ENCODE measurements at regions not wholly inside any gene's neighbourhood (a gene's known extent, or its start where the extent isn't known, plus 50 kb on each side); places are given as distances from the start of the nearest gene placed in this dataset.

GRCh38 chr11:69992026-69992425 lies 86.1 kb upstream of the ANO1 start:
- no peak overlapping the region for H3K4me2 ChIP-seq (ENCODE audit: low read length, poor library complexity, severe bottlenecking)
- H3K4ac ChIP-seq (ENCODE audit: low read depth in 1 of 2, low read length in 2 of 2), result no peak overlapping the region
- no peak overlapping the region for H2AK5ac ChIP-seq (ENCODE audit: low read length, severe bottlenecking)
- no peak overlapping the region for H3K4me3 ChIP-seq (ENCODE audit: insufficient read depth in 1 of 2, low read depth in 1 of 2, low read length in 2 of 2)
- WGBS, result 81% methylated on average over 3 of the region's 3 CpGs
- no peak overlapping the region for H3K18ac ChIP-seq (ENCODE audit: low read depth in 1 of 2, low read length in 2 of 2)
- H3K79me1 ChIP-seq (replicated peaks; ENCODE audit: low read length, poor library complexity, severe bottlenecking), result no peaks in the 10 kb centered on the region
- no peak overlapping the region for H3K23ac ChIP-seq (ENCODE audit: low read length in 2 of 2)
- H4K8ac ChIP-seq (ENCODE audit: low read length), result no peak overlapping the region
- no peaks in the 10 kb centered on the region for H3K4me1 ChIP-seq (ENCODE audit: control insufficient read depth, insufficient read depth, low read depth, low read length)
- no peaks in the 10 kb centered on the region for H3K36me3 ChIP-seq (ENCODE audit: control insufficient read depth in 1 of 2, insufficient read depth in 2 of 2, low read depth in 1 of 2, low read length in 2 of 2)
- H3K9me3 ChIP-seq (ENCODE audit: control insufficient read depth, low read length), result peaks cover 16% of the 10 kb centered on the region
- no peak overlapping the region for H2BK12ac ChIP-seq (ENCODE audit: low read length in 2 of 2)
- no peak overlapping the region for H4K91ac ChIP-seq (ENCODE audit: low read length)
- no peak overlapping the region for H3K14ac ChIP-seq (ENCODE audit: low read length in 2 of 2)
- no peak overlapping the region for H3K27ac ChIP-seq (ENCODE audit: low read length, poor library complexity, severe bottlenecking)
- H2AFZ ChIP-seq (ENCODE audit: low read depth, low read length), result no peak overlapping the region
- H2BK5ac ChIP-seq (ENCODE audit: low read depth, low read length, poor library complexity, severe bottlenecking), result no peak overlapping the region
- H2BK120ac ChIP-seq (ENCODE audit: low read depth, low read length), result no peak overlapping the region
- H3K9ac ChIP-seq (ENCODE audit: low read length), result no peak overlapping the region
- no peak for DNase-seq
- H2BK15ac ChIP-seq (ENCODE audit: low read depth, poor library complexity, severe bottlenecking), result no peak overlapping the region
- peaks cover 45 to 48% of the 10 kb centered on the region in 2 experiments for H3K27me3 ChIP-seq (ENCODE audit: control insufficient read depth in 1 of 2, insufficient read depth in 1 of 2, low read length in 2 of 2)

GRCh38 chr11:69992943-69993694 lies 85.0 kb upstream of the ANO1 start:
- no peak overlapping the region for H3K9ac ChIP-seq (ENCODE audit: low read length)
- 85% methylated on average over 6 of the region's 6 CpGs for WGBS
- no peak overlapping the region for H2BK5ac ChIP-seq (ENCODE audit: low read depth, low read length, poor library complexity, severe bottlenecking)
- no peak overlapping the region for H2AFZ ChIP-seq (ENCODE audit: low read depth, low read length)
- DNase-seq, result no peak
- no peak overlapping the region for H4K8ac ChIP-seq (ENCODE audit: low read length)
- no peak overlapping the region for H2AK5ac ChIP-seq (ENCODE audit: low read length, severe bottlenecking)
- H3K4me2 ChIP-seq (ENCODE audit: low read length, poor library complexity, severe bottlenecking), result no peak overlapping the region
- no peak overlapping the region for H3K14ac ChIP-seq (ENCODE audit: low read length in 2 of 2)
- no peak overlapping the region for H3K23ac ChIP-seq (ENCODE audit: low read length in 2 of 2)
- no peak overlapping the region for H3K4me3 ChIP-seq (ENCODE audit: insufficient read depth in 1 of 2, low read depth in 1 of 2, low read length in 2 of 2)
- H3K36me3 ChIP-seq (ENCODE audit: control insufficient read depth in 1 of 2, insufficient read depth in 2 of 2, low read depth in 1 of 2, low read length in 2 of 2), result no peaks in the 10 kb centered on the region
- H2BK15ac ChIP-seq (ENCODE audit: low read depth, poor library complexity, severe bottlenecking), result no peak overlapping the region
- no peak overlapping the region for H2BK120ac ChIP-seq (ENCODE audit: low read depth, low read length)
- no peak overlapping the region for H4K91ac ChIP-seq (ENCODE audit: low read length)
- H3K27ac ChIP-seq (ENCODE audit: low read length, poor library complexity, severe bottlenecking), result no peak overlapping the region
- no peak overlapping the region for H2BK12ac ChIP-seq (ENCODE audit: low read length in 2 of 2)
- no peak overlapping the region for H3K4ac ChIP-seq (ENCODE audit: low read depth in 1 of 2, low read length in 2 of 2)
- H3K27me3 ChIP-seq (ENCODE audit: control insufficient read depth in 1 of 2, insufficient read depth in 1 of 2, low read length in 2 of 2), result peaks cover 36 to 37% of the 10 kb centered on the region in 2 experiments
- H3K18ac ChIP-seq (ENCODE audit: low read depth in 1 of 2, low read length in 2 of 2), result no peak overlapping the region
- H3K79me1 ChIP-seq (replicated peaks; ENCODE audit: low read length, poor library complexity, severe bottlenecking), result no peaks in the 10 kb centered on the region
- no peaks in the 10 kb centered on the region for H3K4me1 ChIP-seq (ENCODE audit: control insufficient read depth, insufficient read depth, low read depth, low read length)
- H3K9me3 ChIP-seq (ENCODE audit: control insufficient read depth, low read length), result peaks cover 16% of the 10 kb centered on the region

GRCh38 chr11:69994810-69995209 lies 83.3 kb upstream of the ANO1 start:
- Histone ChIP-seq H2AFZ (ENCODE audit: low read depth, low read length) (no peak overlapping the region), H3K4me1 (ENCODE audit: control insufficient read depth, insufficient read depth, low read depth, low read length) (no peaks in the 10 kb centered on the region), H3K4me2 (ENCODE audit: low read length, poor library complexity, severe bottlenecking) (no peak overlapping the region), H3K79me1 (replicated peaks; ENCODE audit: low read length, poor library complexity, severe bottlenecking) (no peaks in the 10 kb centered on the region), H3K27me3 (ENCODE audit: control insufficient read depth in 1 of 2, insufficient read depth in 1 of 2, low read length in 2 of 2) (peaks cover 25 to 35% of the 10 kb centered on the region in 2 experiments), H3K27ac (ENCODE audit: low read length, poor library complexity, severe bottlenecking) (no peak overlapping the region), H2BK12ac (ENCODE audit: low read length in 2 of 2) (no peak overlapping the region), H2BK120ac (ENCODE audit: low read depth, low read length) (no peak overlapping the region), H3K4ac (ENCODE audit: low read depth in 1 of 2, low read length in 2 of 2) (no peak overlapping the region), H3K23ac (ENCODE audit: low read length in 2 of 2) (no peak overlapping the region), H4K8ac (ENCODE audit: low read length) (no peak overlapping the region), H3K9ac (ENCODE audit: low read length) (no peak overlapping the region), H3K9me3 (ENCODE audit: control insufficient read depth, low read length) (peaks cover 16% of the 10 kb centered on the region), H4K91ac (ENCODE audit: low read length) (no peak overlapping the region), H2BK15ac (ENCODE audit: low read depth, poor library complexity, severe bottlenecking) (no peak overlapping the region), H2AK5ac (ENCODE audit: low read length, severe bottlenecking) (no peak overlapping the region), H3K36me3 (ENCODE audit: control insufficient read depth in 1 of 2, insufficient read depth in 2 of 2, low read depth in 1 of 2, low read length in 2 of 2) (no peaks in the 10 kb centered on the region), H3K14ac (ENCODE audit: low read length in 2 of 2) (no peak overlapping the region), H3K4me3 (ENCODE audit: insufficient read depth in 1 of 2, low read depth in 1 of 2, low read length in 2 of 2) (no peak overlapping the region), H3K18ac (ENCODE audit: low read depth in 1 of 2, low read length in 2 of 2) (no peak overlapping the region), H2BK5ac (ENCODE audit: low read depth, low read length, poor library complexity, severe bottlenecking) (no peak overlapping the region)
- no CpG with 5 or more reads among the region's 3 CpGs for WGBS
- DNase-seq, result no peak

GRCh38 chr11:69995697-69996096 lies 82.4 kb upstream of the ANO1 start:
- no peak overlapping the region for H3K27ac ChIP-seq (ENCODE audit: low read length, poor library complexity, severe bottlenecking)
- no peak overlapping the region for H2BK12ac ChIP-seq (ENCODE audit: low read length in 2 of 2)
- H2AK5ac ChIP-seq (ENCODE audit: low read length, severe bottlenecking), result no peak overlapping the region
- H4K91ac ChIP-seq (ENCODE audit: low read length), result no peak overlapping the region
- H3K9ac ChIP-seq (ENCODE audit: low read length), result no peak overlapping the region
- no peak overlapping the region for H3K4me3 ChIP-seq (ENCODE audit: insufficient read depth in 1 of 2, low read depth in 1 of 2, low read length in 2 of 2)
- H3K27me3 ChIP-seq (ENCODE audit: control insufficient read depth in 1 of 2, insufficient read depth in 1 of 2, low read length in 2 of 2), result peaks cover 30 to 31% of the 10 kb centered on the region in 2 experiments
- H3K4me1 ChIP-seq (ENCODE audit: control insufficient read depth, insufficient read depth, low read depth, low read length), result no peaks in the 10 kb centered on the region
- H3K14ac ChIP-seq (ENCODE audit: low read length in 2 of 2), result no peak overlapping the region
- no peak overlapping the region for H4K8ac ChIP-seq (ENCODE audit: low read length)
- no peak for DNase-seq
- H3K18ac ChIP-seq (ENCODE audit: low read depth in 1 of 2, low read length in 2 of 2), result no peak overlapping the region
- no peak overlapping the region for H3K4ac ChIP-seq (ENCODE audit: low read depth in 1 of 2, low read length in 2 of 2)
- no peak overlapping the region for H3K23ac ChIP-seq (ENCODE audit: low read length in 2 of 2)
- H3K9me3 ChIP-seq (ENCODE audit: control insufficient read depth, low read length), result peaks cover 16% of the 10 kb centered on the region
- H2BK5ac ChIP-seq (ENCODE audit: low read depth, low read length, poor library complexity, severe bottlenecking), result no peak overlapping the region
- no peak overlapping the region for H2BK120ac ChIP-seq (ENCODE audit: low read depth, low read length)
- no peaks in the 10 kb centered on the region for H3K36me3 ChIP-seq (ENCODE audit: control insufficient read depth in 1 of 2, insufficient read depth in 2 of 2, low read depth in 1 of 2, low read length in 2 of 2)
- no peaks in the 10 kb centered on the region for H3K79me1 ChIP-seq (replicated peaks; ENCODE audit: low read length, poor library complexity, severe bottlenecking)
- WGBS, result 96% methylated on average over 7 of the region's 10 CpGs
- H3K4me2 ChIP-seq (ENCODE audit: low read length, poor library complexity, severe bottlenecking), result no peak overlapping the region
- no peak overlapping the region for H2BK15ac ChIP-seq (ENCODE audit: low read depth, poor library complexity, severe bottlenecking)
- H2AFZ ChIP-seq (ENCODE audit: low read depth, low read length), result no peak overlapping the region
